Vagina (tissue), 2 donors: ENCODE measurements at regions not wholly inside any gene's neighbourhood (a gene's known extent, or its start where the extent isn't known, plus 50 kb on each side); places are given as distances from the start of the nearest gene placed in this dataset.

ENCODE experiments used
- DNase-seq, 2 donors: peaks; one replicate each; pipeline ENCODE4 v3.0.0-alpha.2; 2017; ENCODE audit errors: extremely low spot score in 2 of 2
- H3K27ac ChIP-seq: fragments of 200-600 bp; sonication (generic); one replicate; pipeline ENCODE4 v1.5.1; 2019
- H3K27me3 ChIP-seq: fragments of 200-600 bp; sonication (generic); one replicate; pipeline ENCODE4 v1.5.1; 2019
- H3K36me3 ChIP-seq, 2 donors: fragments of 200-600 bp; sonication (generic); one replicate each; pipeline ENCODE4 v1.5.1; 2017 to 2019
- H3K4me1 ChIP-seq: fragments of 200-600 bp; sonication (generic); one replicate; pipeline ENCODE4 v1.5.1; 2019
- H3K4me3 ChIP-seq, 2 donors: fragments of 200-600 bp; sonication (generic); 1 replicate in 1 of 2; 2 replicates in 1 of 2; pipeline ENCODE4 v1.5.1; 2016 to 2019
- H3K9me3 ChIP-seq: fragments of 200-600 bp; sonication (generic); one replicate; pipeline ENCODE4 v1.5.1; 2019
- CTCF ChIP-seq, 3 experiments: fragments of 450-650 bp in 2 of 3; fragments of 200-600 bp in 1 of 3; sonication (generic) in 1 of 3; IDR thresholded peaks; one replicate each; pipeline ENCODE4 v1.5.1; 2017 to 2019; ENCODE audit warnings: antibody characterized with exemption in 3 of 3, mild to moderate bottlenecking in 2 of 3, moderate library complexity in 2 of 3
- POLR2A ChIP-seq, 2 donors: fragments of 450-650 bp; IDR thresholded peaks; one replicate each; pipeline ENCODE4 v1.6.1; 2017; ENCODE audit warnings: antibody characterized with exemption in 2 of 2, mild to moderate bottlenecking in 2 of 2, moderate library complexity in 2 of 2
- POLR2AphosphoS5 ChIP-seq, 2 donors: sonication (generic); formaldehyde crosslinking; IDR thresholded peaks; one replicate each; pipeline ENCODE4 v1.9.0; 2017; ENCODE audit warnings: antibody characterized with exemption in 2 of 2, mild to moderate bottlenecking in 2 of 2, low read depth in 1 of 2; ENCODE audit not compliant: insufficient read depth in 1 of 2
- intact Hi-C: fragments of 100-400 bp; cut with DNase I; formaldehyde crosslinking; loops from one replicate; pipeline ENCODE4 v1.15.1; 2023

GRCh38 chr10:21082206-21082605, 185.1 kb upstream of the NEBL start:
- Histone ChIP-seq H3K36me3 (no peaks in the 10 kb centered on the region), H3K27ac (no peak overlapping the region), H3K27me3 (no peaks in the 10 kb centered on the region), H3K4me3 (no peak overlapping the region), H3K4me1 (no peaks in the 10 kb centered on the region), H3K9me3 (no peaks in the 10 kb centered on the region)
- no peak for DNase-seq
- intact Hi-C loops = loop anchor here (10.0 kb wide), 1 partner anchor 183 kb away; no protein-coding TSS in a partner anchor
- TF ChIP-seq POLR2AphosphoS5 (IDR thresholded peaks at IDR 0.05; ENCODE audit: insufficient read depth in 1 of 2, low read depth in 1 of 2) = no peak
- no peak for TF ChIP-seq POLR2A (IDR thresholded peaks at IDR 0.05)
- no peak for TF ChIP-seq CTCF (IDR thresholded peaks at IDR 0.05)

GRCh38 chr10:21080261-21080660, 183.2 kb upstream of the NEBL start:
- intact Hi-C loops = loop anchor here (10.0 kb wide), 1 partner anchor 185 kb away; no protein-coding TSS in a partner anchor
- H3K27ac ChIP-seq = no peak overlapping the region
- no peaks in the 10 kb centered on the region for H3K4me1 ChIP-seq
- H3K4me3 ChIP-seq = no peak overlapping the region
- H3K36me3 ChIP-seq = no peaks in the 10 kb centered on the region
- no peak for DNase-seq
- TF ChIP-seq CTCF (IDR thresholded peaks at IDR 0.05) = no peak
- no peak for TF ChIP-seq POLR2A (IDR thresholded peaks at IDR 0.05)
- TF ChIP-seq POLR2AphosphoS5 (IDR thresholded peaks at IDR 0.05; ENCODE audit: insufficient read depth in 1 of 2, low read depth in 1 of 2) = no peak
- H3K27me3 ChIP-seq = no peaks in the 10 kb centered on the region
- H3K9me3 ChIP-seq = no peaks in the 10 kb centered on the region

- Histone ChIP-seq H3K27ac (no peak overlapping the region), H3K36me3 (no peaks in the 10 kb centered on the region), H3K9me3 (no peaks in the 10 kb centered on the region), H3K4me3 (no peak overlapping the region), H3K4me1 (no peaks in the 10 kb centered on the region), H3K27me3 (no peaks in the 10 kb centered on the region)
- no peak for TF ChIP-seq POLR2AphosphoS5 (IDR thresholded peaks at IDR 0.05; ENCODE audit: insufficient read depth in 1 of 2, low read depth in 1 of 2)
- intact Hi-C loops = no loop called here
- DNase-seq = no peak
Observed at GRCh38 chr10:21079330-21079658, 182.2 kb upstream of the NEBL start.

- Histone ChIP-seq H3K27me3 (no peaks in the 10 kb centered on the region), H3K9me3 (no peaks in the 10 kb centered on the region), H3K4me3 (no peak overlapping the region), H3K4me1 (no peaks in the 10 kb centered on the region), H3K27ac (no peak overlapping the region), H3K36me3 (no peaks in the 10 kb centered on the region)
- no peak for DNase-seq
- TF ChIP-seq POLR2AphosphoS5 (IDR thresholded peaks at IDR 0.05; ENCODE audit: insufficient read depth in 1 of 2, low read depth in 1 of 2) = no peak
- peak; percentile 46 to 77 (median 54) for TF ChIP-seq CTCF (IDR thresholded peaks at IDR 0.05)
- no peak for TF ChIP-seq POLR2A (IDR thresholded peaks at IDR 0.05)
- intact Hi-C loops = no loop called here
Observed at GRCh38 chr10:21078410-21079329, 181.6 kb upstream of the NEBL start.

DNA sequence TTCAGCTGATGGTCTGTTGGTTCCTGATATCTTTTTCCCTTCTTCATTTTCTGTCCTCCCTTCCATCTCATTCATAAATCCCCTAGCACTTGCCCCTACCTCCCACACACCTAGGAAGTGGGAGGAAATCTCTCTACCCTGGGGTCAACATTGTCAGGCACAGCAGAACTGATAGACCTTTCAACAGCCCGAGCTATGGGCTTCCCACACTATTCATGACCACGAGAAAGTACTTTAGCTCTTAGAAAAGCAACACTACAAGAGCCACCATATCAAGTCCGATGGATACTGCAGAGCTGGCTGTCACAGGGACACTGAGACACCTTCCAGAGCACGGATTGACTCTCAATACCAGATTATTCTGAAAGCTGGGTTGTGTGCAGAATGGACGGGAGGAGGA, 180.6 kb upstream of the NEBL start:
- H3K9me3 ChIP-seq = no peaks in the 10 kb centered on the region
- no peaks in the 10 kb centered on the region for H3K36me3 ChIP-seq
- no peak for TF ChIP-seq POLR2AphosphoS5 (IDR thresholded peaks at IDR 0.05; ENCODE audit: insufficient read depth in 1 of 2, low read depth in 1 of 2)
- no peak for TF ChIP-seq POLR2A (IDR thresholded peaks at IDR 0.05)
- no peak for TF ChIP-seq CTCF (IDR thresholded peaks at IDR 0.05)
- H3K4me3 ChIP-seq = no peak overlapping the region
- no peak for DNase-seq
- H3K27me3 ChIP-seq = no peaks in the 10 kb centered on the region
- intact Hi-C loops = no loop called here
- no peaks in the 10 kb centered on the region for H3K4me1 ChIP-seq
- H3K27ac ChIP-seq = no peak overlapping the region
